ENCODE measurements at regions not wholly inside any gene's neighbourhood (a gene's known extent, or its start where the extent isn't known, plus 50 kb on each side); places are given as distances from the start of the nearest gene placed in this dataset.
A peak's percentile ranks its signal among the peaks of the same experiment; 100 is the strongest.

DNA sequence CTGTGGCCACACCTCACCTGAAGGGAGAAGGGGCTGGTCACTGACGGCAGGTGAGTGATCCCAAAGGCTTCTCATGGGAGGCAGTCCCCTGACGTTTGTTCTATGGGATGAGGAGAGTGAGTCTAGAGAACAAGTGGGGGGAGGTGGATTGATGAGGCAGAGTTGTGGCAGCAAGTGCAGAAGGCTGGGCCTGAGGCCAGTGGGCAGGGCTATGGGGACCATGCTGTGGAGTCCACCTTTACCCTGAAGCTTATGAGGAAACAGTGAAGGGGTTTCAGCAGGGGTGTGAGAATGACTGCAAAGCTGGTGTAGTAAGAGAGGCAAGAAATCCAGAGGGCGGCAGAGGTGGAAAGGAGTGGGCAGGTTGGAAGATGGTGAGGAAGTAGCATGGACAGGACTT, 96.9 kb upstream of the PFN2 start:
- Mint-ChIP-seq H3K4me1 (peaks cover 50% of the 10 kb centered on the region), H3K36me3 (ENCODE audit: low read depth) (no peaks in the 10 kb centered on the region), H3K4me3 (no peak overlapping the region), H3K27me3 (ENCODE audit: low read depth) (peaks cover 33% of the 10 kb centered on the region), H3K9me3 (no peaks in the 10 kb centered on the region), H3K27ac (no peak overlapping the region)
- TF ChIP-seq, protein P1, sequence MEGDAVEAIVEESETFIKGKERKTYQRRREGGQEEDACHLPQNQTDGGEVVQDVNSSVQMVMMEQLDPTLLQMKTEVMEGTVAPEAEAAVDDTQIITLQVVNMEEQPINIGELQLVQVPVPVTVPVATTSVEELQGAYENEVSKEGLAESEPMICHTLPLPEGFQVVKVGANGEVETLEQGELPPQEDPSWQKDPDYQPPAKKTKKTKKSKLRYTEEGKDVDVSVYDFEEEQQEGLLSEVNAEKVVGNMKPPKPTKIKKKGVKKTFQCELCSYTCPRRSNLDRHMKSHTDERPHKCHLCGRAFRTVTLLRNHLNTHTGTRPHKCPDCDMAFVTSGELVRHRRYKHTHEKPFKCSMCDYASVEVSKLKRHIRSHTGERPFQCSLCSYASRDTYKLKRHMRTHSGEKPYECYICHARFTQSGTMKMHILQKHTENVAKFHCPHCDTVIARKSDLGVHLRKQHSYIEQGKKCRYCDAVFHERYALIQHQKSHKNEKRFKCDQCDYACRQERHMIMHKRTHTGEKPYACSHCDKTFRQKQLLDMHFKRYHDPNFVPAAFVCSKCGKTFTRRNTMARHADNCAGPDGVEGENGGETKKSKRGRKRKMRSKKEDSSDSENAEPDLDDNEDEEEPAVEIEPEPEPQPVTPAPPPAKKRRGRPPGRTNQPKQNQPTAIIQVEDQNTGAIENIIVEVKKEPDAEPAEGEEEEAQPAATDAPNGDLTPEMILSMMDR (IDR thresholded peaks at IDR 0.05; ENCODE audit: unreplicated experiment in 3 of 3), result no peak

DNA sequence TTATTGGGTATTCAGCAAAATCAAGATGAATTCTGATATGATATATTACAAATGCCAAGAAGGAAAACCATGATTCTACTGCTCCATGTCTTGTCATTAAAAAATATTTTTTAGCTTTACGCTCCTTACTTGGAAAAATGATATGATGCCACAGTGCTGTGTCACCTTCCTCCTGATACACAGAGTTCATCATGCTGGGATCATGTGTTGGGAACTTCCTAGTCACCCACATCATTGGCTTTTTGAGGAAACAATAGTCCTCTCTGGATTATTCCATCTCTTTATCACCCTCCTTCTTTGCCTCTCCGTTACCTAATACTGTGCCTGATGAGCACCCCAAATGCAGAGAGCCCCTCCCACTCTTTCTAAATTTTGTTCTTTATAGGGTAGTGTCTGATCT, 94.3 kb upstream of the PFN2 start:
- peaks cover 15% of the 10 kb centered on the region for H3K27me3 Mint-ChIP-seq (ENCODE audit: low read depth)
- no peaks in the 10 kb centered on the region for H3K9me3 Mint-ChIP-seq
- no peak overlapping the region for H3K27ac Mint-ChIP-seq
- no peak overlapping the region for H3K4me3 Mint-ChIP-seq
- peaks cover 56% of the 10 kb centered on the region for H3K4me1 Mint-ChIP-seq
- H3K36me3 Mint-ChIP-seq (ENCODE audit: low read depth), result no peaks in the 10 kb centered on the region
- TF ChIP-seq, protein P1 (IDR thresholded peaks at IDR 0.05; ENCODE audit: unreplicated experiment in 3 of 3), result no peak

DNA sequence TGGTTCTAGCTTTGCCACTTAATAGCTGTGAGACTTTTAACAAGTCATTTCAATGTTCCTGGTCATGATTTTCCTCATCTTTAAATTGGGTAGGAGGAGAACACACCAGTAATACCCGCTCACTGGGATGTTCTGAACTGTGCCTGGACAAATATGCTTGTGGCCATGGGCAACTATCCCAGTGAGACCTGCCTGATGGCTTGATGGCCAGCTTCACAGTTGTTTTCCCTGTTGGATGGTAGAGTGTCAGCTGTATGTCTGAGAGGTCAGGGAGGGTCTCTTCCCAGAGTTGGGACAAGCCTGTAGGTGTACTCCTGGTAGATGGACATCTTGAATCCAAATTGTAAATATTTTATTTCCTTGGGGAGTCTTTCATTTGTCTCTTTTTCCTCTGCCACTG, 92.5 kb upstream of the PFN2 start:
- peaks cover 40% of the 10 kb centered on the region for H3K4me1 Mint-ChIP-seq
- peak overlapping the region in 1 of 3 experiments; percentile 99 for H3K27ac Mint-ChIP-seq
- peaks cover 15% of the 10 kb centered on the region for H3K27me3 Mint-ChIP-seq (ENCODE audit: low read depth)
- TF ChIP-seq, protein P1 (IDR thresholded peaks at IDR 0.05; ENCODE audit: unreplicated experiment in 3 of 3), result no peak
- no peak overlapping the region for H3K4me3 Mint-ChIP-seq
- no peaks in the 10 kb centered on the region for H3K9me3 Mint-ChIP-seq
- H3K36me3 Mint-ChIP-seq (ENCODE audit: low read depth), result no peaks in the 10 kb centered on the region

DNA sequence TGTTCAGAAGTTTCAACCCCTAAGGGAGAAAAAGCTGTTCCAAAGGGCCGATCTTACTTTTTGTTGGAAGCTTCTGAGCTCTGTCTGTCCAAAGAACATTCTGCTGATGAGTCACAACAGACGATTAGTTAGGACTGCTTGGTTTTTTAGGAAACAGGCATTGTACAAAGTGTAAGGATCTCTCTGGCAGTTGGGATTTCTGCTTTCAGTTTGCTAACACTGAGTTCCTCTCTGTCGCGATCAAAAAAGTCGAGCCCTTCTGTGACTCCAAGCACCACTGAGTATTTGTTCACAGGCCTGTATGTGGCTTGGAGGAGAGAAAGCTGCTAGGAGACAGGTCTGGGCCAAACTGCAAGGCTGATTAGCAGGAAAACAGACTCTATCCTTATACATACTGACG, 91.8 kb upstream of the PFN2 start:
- Mint-ChIP-seq H3K9me3 (no peaks in the 10 kb centered on the region), H3K4me1 (peaks cover 46% of the 10 kb centered on the region), H3K27ac (peak overlapping the region; percentile 76 to 99 (median 91)), H3K36me3 (ENCODE audit: low read depth) (no peaks in the 10 kb centered on the region), H3K4me3 (peak overlapping the region in 1 of 3 experiments; percentile 60), H3K27me3 (ENCODE audit: low read depth) (peaks cover 7% of the 10 kb centered on the region)
- TF ChIP-seq, protein P1 (IDR thresholded peaks at IDR 0.05; ENCODE audit: unreplicated experiment in 3 of 3), result no peak

DNA sequence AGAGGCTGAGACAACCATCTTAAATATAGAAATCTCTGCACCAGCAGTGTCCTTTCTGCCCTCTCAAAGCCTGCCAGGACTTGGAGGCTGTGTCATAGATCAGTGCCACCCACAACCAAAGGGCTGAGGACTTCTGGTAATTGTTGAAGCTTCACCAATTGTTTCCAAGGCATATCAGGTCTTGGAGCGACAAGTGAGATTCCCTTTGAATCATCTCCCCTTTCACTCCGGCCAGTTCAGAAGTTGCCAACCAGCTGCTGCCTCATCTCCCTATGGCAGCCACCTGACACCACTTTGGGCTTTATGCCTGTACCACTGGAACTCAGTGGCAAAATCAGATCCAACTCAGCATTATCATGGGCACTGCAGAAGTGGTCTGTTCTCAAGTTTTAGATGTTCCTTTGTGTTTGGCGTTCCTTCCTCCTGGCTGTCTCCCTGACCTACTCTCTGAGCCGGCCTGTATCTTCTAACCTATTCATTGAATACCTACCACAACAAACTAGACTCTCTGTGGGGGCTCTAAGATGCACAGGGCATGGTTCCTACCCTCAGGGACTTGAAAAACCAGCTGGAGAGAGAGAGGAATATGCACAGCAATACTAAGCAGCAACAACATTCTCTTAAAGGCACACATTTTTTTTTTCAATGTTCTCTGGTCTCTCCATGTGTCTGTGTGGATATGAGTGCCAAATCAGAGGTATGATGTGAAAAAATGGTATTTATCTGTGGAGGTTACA, 90.8 kb upstream of the PFN2 start:
- TF ChIP-seq, protein P1 (IDR thresholded peaks at IDR 0.05; ENCODE audit: unreplicated experiment in 3 of 3), result no peak
- H3K27ac Mint-ChIP-seq, result peak overlapping the region in 2 of 3 experiments; percentile 91 to 99
- H3K36me3 Mint-ChIP-seq (ENCODE audit: low read depth), result no peaks in the 10 kb centered on the region
- peaks cover 47% of the 10 kb centered on the region for H3K4me1 Mint-ChIP-seq
- no peaks in the 10 kb centered on the region for H3K9me3 Mint-ChIP-seq
- H3K27me3 Mint-ChIP-seq (ENCODE audit: low read depth), result peaks cover 6% of the 10 kb centered on the region
- peak overlapping the region in 1 of 3 experiments; percentile 6 for H3K4me3 Mint-ChIP-seq

DNA sequence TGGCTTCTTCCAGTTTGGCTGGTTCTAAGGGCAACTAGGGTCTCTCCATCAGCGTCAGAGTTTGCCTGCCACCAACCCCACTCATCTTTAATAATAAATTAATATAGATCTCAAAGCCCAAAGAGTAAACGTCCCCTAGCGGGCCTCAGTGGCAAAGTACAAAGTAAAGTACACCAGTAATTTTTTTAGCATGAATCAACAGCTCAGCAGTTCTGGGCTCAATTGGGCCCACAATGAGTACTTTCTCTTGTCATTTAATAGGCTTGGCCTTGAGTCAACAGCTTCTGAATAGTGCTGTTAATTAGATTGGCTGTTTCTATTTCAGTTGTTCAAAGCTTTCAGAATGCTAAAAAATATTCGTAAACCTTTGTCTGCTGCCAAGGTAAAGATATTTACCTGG, 89.0 kb upstream of the PFN2 start:
- TF ChIP-seq, protein P1 (IDR thresholded peaks at IDR 0.05; ENCODE audit: unreplicated experiment in 3 of 3), result no peak
- Mint-ChIP-seq H3K4me3 (no peak overlapping the region), H3K4me1 (peaks cover 56% of the 10 kb centered on the region), H3K36me3 (ENCODE audit: low read depth) (no peaks in the 10 kb centered on the region), H3K27ac (no peak overlapping the region), H3K9me3 (no peaks in the 10 kb centered on the region), H3K27me3 (ENCODE audit: low read depth) (peaks cover 11% of the 10 kb centered on the region)
